ENCODE measurements at regions not wholly inside any gene's neighbourhood (a gene's known extent, or its start where the extent isn't known, plus 50 kb on each side); places are given as distances from the start of the nearest gene placed in this dataset.

GRCh38 chr12:115223991-115224390, 540.0 kb upstream of the TBX3 start:
- no peak for DNase-seq
- Mint-ChIP-seq H3K27me3 (ENCODE audit: insufficient read depth) (peaks cover 5% of the 10 kb centered on the region; the same call in 1 of the 2 replicates), H3K36me3 (ENCODE audit: low read depth) (no peaks in the 10 kb centered on the region), H3K4me1 (ENCODE audit: low read depth) (peaks cover 60% of the 10 kb centered on the region), H3K4me3 (no peak overlapping the region), H3K27ac (peak overlapping the region; percentile 29; the same call in 1 of the 2 replicates), H3K9me3 (no peaks in the 10 kb centered on the region)
- TF ChIP-seq, protein P1, sequence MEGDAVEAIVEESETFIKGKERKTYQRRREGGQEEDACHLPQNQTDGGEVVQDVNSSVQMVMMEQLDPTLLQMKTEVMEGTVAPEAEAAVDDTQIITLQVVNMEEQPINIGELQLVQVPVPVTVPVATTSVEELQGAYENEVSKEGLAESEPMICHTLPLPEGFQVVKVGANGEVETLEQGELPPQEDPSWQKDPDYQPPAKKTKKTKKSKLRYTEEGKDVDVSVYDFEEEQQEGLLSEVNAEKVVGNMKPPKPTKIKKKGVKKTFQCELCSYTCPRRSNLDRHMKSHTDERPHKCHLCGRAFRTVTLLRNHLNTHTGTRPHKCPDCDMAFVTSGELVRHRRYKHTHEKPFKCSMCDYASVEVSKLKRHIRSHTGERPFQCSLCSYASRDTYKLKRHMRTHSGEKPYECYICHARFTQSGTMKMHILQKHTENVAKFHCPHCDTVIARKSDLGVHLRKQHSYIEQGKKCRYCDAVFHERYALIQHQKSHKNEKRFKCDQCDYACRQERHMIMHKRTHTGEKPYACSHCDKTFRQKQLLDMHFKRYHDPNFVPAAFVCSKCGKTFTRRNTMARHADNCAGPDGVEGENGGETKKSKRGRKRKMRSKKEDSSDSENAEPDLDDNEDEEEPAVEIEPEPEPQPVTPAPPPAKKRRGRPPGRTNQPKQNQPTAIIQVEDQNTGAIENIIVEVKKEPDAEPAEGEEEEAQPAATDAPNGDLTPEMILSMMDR (IDR thresholded peaks at IDR 0.05): no peak

GRCh38 chr12:115223322-115223721, 539.3 kb upstream of the TBX3 start:
- TF ChIP-seq, protein P1 (IDR thresholded peaks at IDR 0.05): no peak
- Mint-ChIP-seq H3K36me3 (ENCODE audit: low read depth) (no peaks in the 10 kb centered on the region), H3K9me3 (no peaks in the 10 kb centered on the region), H3K27me3 (ENCODE audit: insufficient read depth) (peaks cover 5% of the 10 kb centered on the region; the same call in 1 of the 2 replicates), H3K27ac (peak overlapping the region; percentile 29; the same call in 1 of the 2 replicates), H3K4me3 (no peak overlapping the region), H3K4me1 (ENCODE audit: low read depth) (peaks cover 61% of the 10 kb centered on the region)
- DNase-seq: peak; percentile 72

DNA sequence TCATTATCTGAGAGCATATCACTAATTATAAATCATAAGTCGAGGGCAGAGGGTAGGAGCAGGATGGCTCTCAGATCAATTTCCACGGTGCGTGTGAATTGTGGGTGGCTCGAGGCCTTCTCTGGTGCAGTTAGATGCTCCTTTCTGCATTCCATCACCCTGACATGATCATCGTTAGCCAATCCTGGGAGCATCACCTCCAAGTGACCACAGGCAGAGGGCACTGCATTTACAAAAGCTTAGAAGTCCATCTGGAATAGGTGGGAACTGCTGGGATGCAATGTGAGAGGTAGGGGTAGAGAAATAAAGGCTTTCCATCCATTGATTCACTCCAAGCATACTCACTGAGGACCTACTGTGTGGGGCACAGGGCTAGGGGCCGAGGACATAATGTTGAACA, 538.2 kb upstream of the TBX3 start:
- Mint-ChIP-seq H3K9me3 (no peaks in the 10 kb centered on the region), H3K27me3 (ENCODE audit: insufficient read depth) (peaks cover 3% of the 10 kb centered on the region; the same call in 1 of the 2 replicates), H3K4me3 (no peak overlapping the region), H3K36me3 (ENCODE audit: low read depth) (no peaks in the 10 kb centered on the region), H3K4me1 (ENCODE audit: low read depth) (peaks cover 61% of the 10 kb centered on the region), H3K27ac (no peak overlapping the region)
- no peak for DNase-seq
- TF ChIP-seq, protein P1 (IDR thresholded peaks at IDR 0.05): no peak

DNA sequence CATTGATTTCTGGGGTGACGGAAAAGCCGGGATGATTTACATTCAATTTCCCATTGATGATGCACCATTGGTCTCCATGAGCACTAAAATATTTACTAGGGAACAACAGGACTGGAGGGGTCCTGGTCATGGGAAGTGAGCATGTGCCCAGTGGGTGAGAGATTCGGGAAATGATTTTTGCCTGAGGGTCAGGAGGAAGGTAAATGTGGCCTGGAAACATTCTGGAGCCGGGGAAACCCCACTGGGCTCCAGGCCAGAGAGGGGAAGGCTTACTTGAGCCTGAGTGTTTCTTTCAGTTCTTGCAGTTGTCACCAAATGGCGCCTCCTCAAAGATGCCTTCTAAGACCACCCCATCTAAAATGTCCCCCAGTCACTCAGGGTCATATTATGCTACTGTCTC, 532.3 kb upstream of the TBX3 start:
- H3K9me3 Mint-ChIP-seq: no peaks in the 10 kb centered on the region
- TF ChIP-seq, protein P1 (IDR thresholded peaks at IDR 0.05): no peak
- peaks cover 9% of the 10 kb centered on the region; the same call in 1 of the 2 replicates for H3K36me3 Mint-ChIP-seq (ENCODE audit: low read depth)
- H3K27ac Mint-ChIP-seq: no peak overlapping the region
- H3K27me3 Mint-ChIP-seq (ENCODE audit: insufficient read depth): peaks cover 7% of the 10 kb centered on the region
- no peak for DNase-seq
- no peak overlapping the region for H3K4me3 Mint-ChIP-seq
- peaks cover 12% of the 10 kb centered on the region; the same call in 1 of the 2 replicates for H3K4me1 Mint-ChIP-seq (ENCODE audit: low read depth)

DNA sequence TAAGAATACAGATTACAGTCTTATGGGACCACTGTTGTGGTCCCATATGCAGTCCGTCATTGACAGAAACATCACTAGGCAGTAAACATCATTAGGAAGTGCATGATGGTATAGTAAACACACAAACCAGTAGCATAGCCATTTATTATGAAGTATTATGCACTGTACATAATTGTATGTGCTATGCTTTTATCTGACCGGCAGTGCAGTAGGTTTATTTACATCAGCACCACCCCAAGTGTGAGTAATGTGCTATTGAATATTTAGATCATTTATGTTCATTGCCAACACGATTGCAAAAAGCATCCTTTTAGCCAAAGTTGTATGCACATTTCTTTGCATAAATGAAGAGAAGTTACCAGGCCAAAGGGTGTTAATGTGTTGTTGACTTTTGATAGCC, 531.6 kb upstream of the TBX3 start:
- peaks cover 7% of the 10 kb centered on the region for H3K27me3 Mint-ChIP-seq (ENCODE audit: insufficient read depth)
- H3K36me3 Mint-ChIP-seq (ENCODE audit: low read depth): peaks cover 9% of the 10 kb centered on the region; the same call in 1 of the 2 replicates
- no peak for DNase-seq
- no peak overlapping the region for H3K4me3 Mint-ChIP-seq
- H3K27ac Mint-ChIP-seq: no peak overlapping the region
- TF ChIP-seq, protein P1 (IDR thresholded peaks at IDR 0.05): no peak
- peaks cover 12% of the 10 kb centered on the region; the same call in 1 of the 2 replicates for H3K4me1 Mint-ChIP-seq (ENCODE audit: low read depth)
- H3K9me3 Mint-ChIP-seq: no peaks in the 10 kb centered on the region
